Thymus (tissue), 11 donors: ENCODE measurements at regions not wholly inside any gene's neighbourhood (a gene's known extent, or its start where the extent isn't known, plus 50 kb on each side); places are given as distances from the start of the nearest gene placed in this dataset.

ENCODE experiments used
- DNase-seq, 9 donors: peaks; one replicate each; pipeline ENCODE4 v3.0.0-alpha.2; 2013; ENCODE audit warnings: low spot score in 9 of 9, low read depth in 6 of 9, missing footprints in 1 of 9
- H3K27ac ChIP-seq, 2 donors: one replicate each; pipeline ENCODE4 v1.5.1; 2013; ENCODE audit warnings: control low read depth in 1 of 2, low read depth in 1 of 2, low read length in 1 of 2, mild to moderate bottlenecking in 1 of 2, moderate library complexity in 1 of 2
- H3K27me3 ChIP-seq, 2 donors: one replicate each; pipeline ENCODE4 v1.5.1; 2013; ENCODE audit warnings: low read length in 1 of 2; ENCODE audit not compliant: control insufficient read depth in 2 of 2, insufficient read depth in 1 of 2
- H3K36me3 ChIP-seq, 2 donors: one replicate each; pipeline ENCODE4 v1.5.1; 2013; ENCODE audit warnings: low read length in 1 of 2, mild to moderate bottlenecking in 1 of 2, moderate library complexity in 1 of 2; ENCODE audit not compliant: control insufficient read depth in 2 of 2, insufficient read depth in 2 of 2
- H3K4me1 ChIP-seq, 2 donors: one replicate each; pipeline ENCODE4 v1.5.1; 2013; ENCODE audit warnings: low read length in 2 of 2; ENCODE audit not compliant: control insufficient read depth in 2 of 2, insufficient read depth in 2 of 2
- H3K4me3 ChIP-seq, 2 donors: one replicate each; pipeline ENCODE4 v1.5.1; 2013; ENCODE audit warnings: low read length in 2 of 2, control low read depth in 1 of 2, mild to moderate bottlenecking in 1 of 2
- H3K9me3 ChIP-seq, 2 donors: one replicate each; pipeline ENCODE4 v1.5.1; 2013; ENCODE audit warnings: low read length in 1 of 2, mild to moderate bottlenecking in 1 of 2; ENCODE audit not compliant: control insufficient read depth in 2 of 2, insufficient read depth in 1 of 2
- WGBS: extraction: QIAGEN DNeasy Blood & Tissue Kit; methylation state at CpG from one replicate; pipeline ENCODE4 v1.1.7; 2013; 5-methylcytosine and 5-hydroxymethylcytosine counted together
- donor health status: healthy.

GRCh38 chr16:9422762-9423513 is 331.5 kb downstream of the HAPSTR1 start:
- WGBS: 82% methylated on average over 7 of the region's 7 CpGs
- Histone ChIP-seq H3K4me3 (no peak overlapping the region), H3K27me3 (no peaks in the 10 kb centered on the region), H3K4me1 (no peaks in the 10 kb centered on the region), H3K36me3 (no peaks in the 10 kb centered on the region), H3K27ac (no peak overlapping the region), H3K9me3 (no peaks in the 10 kb centered on the region)
- DNase-seq: no peak

- Histone ChIP-seq H3K27me3 (no peaks in the 10 kb centered on the region), H3K4me1 (no peaks in the 10 kb centered on the region), H3K36me3 (no peaks in the 10 kb centered on the region), H3K27ac (no peak overlapping the region), H3K9me3 (no peaks in the 10 kb centered on the region), H3K4me3 (no peak overlapping the region)
- no peak for DNase-seq
- WGBS: 81% methylated on average over 3 of the region's 3 CpGs
Observed at GRCh38 chr16:9425236-9425635, 333.8 kb downstream of the HAPSTR1 start.

GRCh38 chr16:9428355-9429005 is 337.0 kb downstream of the HAPSTR1 start:
- Histone ChIP-seq H3K36me3 (no peaks in the 10 kb centered on the region), H3K27ac (no peak overlapping the region), H3K9me3 (no peaks in the 10 kb centered on the region), H3K4me1 (no peaks in the 10 kb centered on the region), H3K4me3 (no peak overlapping the region), H3K27me3 (no peaks in the 10 kb centered on the region)
- no peak for DNase-seq
- WGBS: 86% methylated on average over 7 of the region's 7 CpGs

GRCh38 chr16:9429646-9430330 is 338.3 kb downstream of the HAPSTR1 start:
- WGBS: 85% methylated on average over 10 of the region's 10 CpGs
- Histone ChIP-seq H3K9me3 (no peaks in the 10 kb centered on the region), H3K4me1 (no peaks in the 10 kb centered on the region), H3K27ac (no peak overlapping the region), H3K36me3 (no peaks in the 10 kb centered on the region), H3K27me3 (no peaks in the 10 kb centered on the region), H3K4me3 (no peak overlapping the region)
- DNase-seq: no peak

- Histone ChIP-seq H3K4me3 (no peak overlapping the region), H3K36me3 (no peaks in the 10 kb centered on the region), H3K27me3 (no peaks in the 10 kb centered on the region), H3K27ac (no peak overlapping the region), H3K9me3 (no peaks in the 10 kb centered on the region), H3K4me1 (no peaks in the 10 kb centered on the region)
- DNase-seq: no peak
- 87% methylated on average over 2 of the region's 2 CpGs for WGBS
Observed at GRCh38 chr16:9434659-9435058, 343.2 kb downstream of the HAPSTR1 start.

GRCh38 chr16:9436175-9436574 is 344.7 kb downstream of the HAPSTR1 start:
- Histone ChIP-seq H3K4me3 (no peak overlapping the region), H3K9me3 (no peaks in the 10 kb centered on the region), H3K36me3 (no peaks in the 10 kb centered on the region), H3K4me1 (no peaks in the 10 kb centered on the region), H3K27ac (no peak overlapping the region), H3K27me3 (no peaks in the 10 kb centered on the region)
- no peak for DNase-seq
- 95% methylated on average over 6 of the region's 6 CpGs for WGBS

- no peaks in the 10 kb centered on the region for H3K27me3 ChIP-seq
- no peaks in the 10 kb centered on the region for H3K4me1 ChIP-seq
- WGBS: 96% methylated on average over 4 of the region's 4 CpGs
- no peaks in the 10 kb centered on the region for H3K36me3 ChIP-seq
- no peak for DNase-seq
- H3K27ac ChIP-seq: no peak overlapping the region
- no peak overlapping the region for H3K4me3 ChIP-seq
- no peaks in the 10 kb centered on the region for H3K9me3 ChIP-seq
Observed at GRCh38 chr16:9437115-9437514, 345.7 kb downstream of the HAPSTR1 start.

- H3K4me1 ChIP-seq: no peaks in the 10 kb centered on the region
- H3K9me3 ChIP-seq: no peaks in the 10 kb centered on the region
- DNase-seq: no peak
- H3K27me3 ChIP-seq: no peaks in the 10 kb centered on the region
- H3K4me3 ChIP-seq: no peak overlapping the region
- WGBS: 95% methylated on average over 1 of the region's 1 CpG
- no peaks in the 10 kb centered on the region for H3K36me3 ChIP-seq
- H3K27ac ChIP-seq: no peak overlapping the region
Observed at GRCh38 chr16:9438991-9439390, 347.5 kb downstream of the HAPSTR1 start.

GRCh38 chr16:9441012-9441411 is 349.6 kb downstream of the HAPSTR1 start:
- no peaks in the 10 kb centered on the region for H3K9me3 ChIP-seq
- 12% methylated on average over 4 of the region's 4 CpGs for WGBS
- H3K36me3 ChIP-seq: no peaks in the 10 kb centered on the region
- no peaks in the 10 kb centered on the region for H3K27me3 ChIP-seq
- no peaks in the 10 kb centered on the region for H3K4me1 ChIP-seq
- no peak for DNase-seq
- H3K27ac ChIP-seq: no peak overlapping the region
- H3K4me3 ChIP-seq: no peak overlapping the region
